HG03066 (cell line): ENCODE measurements at regions not wholly inside any gene's neighbourhood (a gene's known extent, or its start where the extent isn't known, plus 50 kb on each side); places are given as distances from the start of the nearest gene placed in this dataset.

Source experiments
- ATAC-seq: cut with Tn5 transposase; IDR thresholded peaks from one replicate; pipeline ENCODE4 v1.9.1; 2021; ENCODE audit warnings: low read depth; ENCODE audit not compliant: unreplicated experiment

- no peak for ATAC-seq
Measured at GRCh38 chr9:129351058-129351641, 173.1 kb upstream of the IER5L start.

- ATAC-seq = no peak
Measured at GRCh38 chr9:129350143-129350935, 172.3 kb upstream of the IER5L start.

GRCh38 chr9:129349665-129349947 is 171.5 kb upstream of the IER5L start:
- no peak for ATAC-seq

GRCh38 chr9:129348890-129349664 is 171.0 kb upstream of the IER5L start:
- no peak for ATAC-seq

GRCh38 chr9:129347316-129348120 is 169.5 kb upstream of the IER5L start:
- no peak for ATAC-seq

- ATAC-seq = no peak
Measured at GRCh38 chr9:129346046-129346445, 168.0 kb upstream of the IER5L start.

- ATAC-seq = no peak
Measured at GRCh38 chr9:129344641-129345495, 166.8 kb upstream of the IER5L start.

GRCh38 chr9:129343424-129344375 is 165.6 kb upstream of the IER5L start:
- no peak for ATAC-seq

GRCh38 chr9:129342591-129343423 is 164.7 kb upstream of the IER5L start:
- no peak for ATAC-seq

- ATAC-seq = no peak
Measured at GRCh38 chr9:129341987-129342348, 163.9 kb upstream of the IER5L start.

GRCh38 chr9:129341171-129341986 is 163.3 kb upstream of the IER5L start:
- no peak for ATAC-seq

GRCh38 chr9:129340427-129341170 is 162.5 kb upstream of the IER5L start:
- no peak for ATAC-seq

- ATAC-seq = no peak
Measured at GRCh38 chr9:129339539-129340157, 161.6 kb upstream of the IER5L start.

GRCh38 chr9:129338724-129339430 is 160.8 kb upstream of the IER5L start:
- no peak for ATAC-seq

- ATAC-seq = no peak
Measured at GRCh38 chr9:129337336-129338140, 159.5 kb upstream of the IER5L start.
